ENCODE measurements at regions not wholly inside any gene's neighbourhood (a gene's known extent, or its start where the extent isn't known, plus 50 kb on each side); places are given as distances from the start of the nearest gene placed in this dataset.
A peak's percentile ranks its signal among the peaks of the same experiment; 100 is the strongest.

DNA sequence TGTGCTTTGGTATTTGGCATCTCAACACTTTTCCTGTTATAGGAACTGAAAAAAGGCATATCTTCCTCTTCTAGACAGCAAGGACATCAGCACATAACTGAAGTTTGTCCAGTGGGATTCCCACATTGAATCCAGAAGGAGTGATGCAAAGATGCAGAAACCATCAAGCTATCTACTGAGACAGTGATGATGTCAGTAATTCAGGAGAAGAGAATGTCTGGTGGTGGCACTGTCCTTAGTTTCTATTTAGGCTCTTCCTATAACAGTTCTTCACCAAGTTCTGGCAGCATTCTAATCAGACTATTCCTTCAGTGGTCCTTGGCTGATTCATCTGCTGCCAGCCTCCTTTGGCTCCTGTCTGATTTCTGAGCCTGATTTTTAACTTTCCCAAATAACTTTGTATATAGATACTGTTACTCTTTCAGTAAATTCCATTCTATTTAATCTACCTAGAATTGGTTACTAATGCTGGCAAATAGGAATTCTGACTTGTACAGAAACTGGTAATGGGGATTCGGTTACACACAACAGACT, 56.6 kb upstream of the AGPS start:
- ATAC-seq (no peak), DNase-seq (no peak)
- Mint-ChIP-seq H3K27me3 (no peaks in the 10 kb centered on the region), H3K9me3 (no peaks in the 10 kb centered on the region), H3K27ac (no peak overlapping the region), H3K4me1 (ENCODE audit: low read depth) (peaks cover 8% of the 10 kb centered on the region), H3K36me3 (ENCODE audit: low read depth) (no peaks in the 10 kb centered on the region), H3K4me3 (no peak overlapping the region)
- POLR2A ChIA-PET: no interaction called here
- TF ChIP-seq, protein P1, sequence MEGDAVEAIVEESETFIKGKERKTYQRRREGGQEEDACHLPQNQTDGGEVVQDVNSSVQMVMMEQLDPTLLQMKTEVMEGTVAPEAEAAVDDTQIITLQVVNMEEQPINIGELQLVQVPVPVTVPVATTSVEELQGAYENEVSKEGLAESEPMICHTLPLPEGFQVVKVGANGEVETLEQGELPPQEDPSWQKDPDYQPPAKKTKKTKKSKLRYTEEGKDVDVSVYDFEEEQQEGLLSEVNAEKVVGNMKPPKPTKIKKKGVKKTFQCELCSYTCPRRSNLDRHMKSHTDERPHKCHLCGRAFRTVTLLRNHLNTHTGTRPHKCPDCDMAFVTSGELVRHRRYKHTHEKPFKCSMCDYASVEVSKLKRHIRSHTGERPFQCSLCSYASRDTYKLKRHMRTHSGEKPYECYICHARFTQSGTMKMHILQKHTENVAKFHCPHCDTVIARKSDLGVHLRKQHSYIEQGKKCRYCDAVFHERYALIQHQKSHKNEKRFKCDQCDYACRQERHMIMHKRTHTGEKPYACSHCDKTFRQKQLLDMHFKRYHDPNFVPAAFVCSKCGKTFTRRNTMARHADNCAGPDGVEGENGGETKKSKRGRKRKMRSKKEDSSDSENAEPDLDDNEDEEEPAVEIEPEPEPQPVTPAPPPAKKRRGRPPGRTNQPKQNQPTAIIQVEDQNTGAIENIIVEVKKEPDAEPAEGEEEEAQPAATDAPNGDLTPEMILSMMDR (IDR thresholded peaks at IDR 0.05): no peak
- intact Hi-C loops (cut with micrococcal nuclease): loop anchor here (1.0 to 10.0 kb wide), 3 partner anchors 80 to 429 kb away; no protein-coding TSS in a partner anchor
- CTCF ChIA-PET: interaction anchor here (0.7 to 5.6 kb wide), 37 partner anchors 8 to 428 kb away, joined by 3 to 190 read pairs (median 5); partner anchors contain the start of gene AGPS

DNA sequence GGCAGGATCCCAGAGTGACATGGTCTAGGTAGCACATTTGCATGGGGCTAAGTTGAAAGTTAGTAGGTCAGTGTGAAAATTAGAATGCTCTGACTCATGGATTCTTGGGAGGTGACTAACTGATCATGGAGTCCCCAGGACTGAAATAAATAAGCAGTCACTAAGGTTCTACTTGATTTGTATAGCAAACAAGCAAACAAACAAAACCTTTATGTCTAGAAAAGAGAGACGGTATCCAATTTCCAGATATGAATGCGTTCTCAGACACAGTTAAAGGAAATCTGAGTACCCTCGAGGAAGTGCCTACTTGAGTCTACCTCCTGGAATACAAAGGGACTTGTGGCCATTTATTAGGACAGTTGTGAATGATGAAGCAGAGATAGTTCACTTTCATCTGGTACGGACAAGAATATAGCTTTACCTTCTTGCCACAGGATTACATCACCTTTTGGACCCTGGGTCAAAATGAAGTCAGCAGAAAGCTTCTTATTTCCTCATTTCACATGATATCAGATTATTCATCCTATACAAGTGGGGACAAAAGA, 54.3 kb upstream of the AGPS start:
- TF ChIP-seq, protein P1 (IDR thresholded peaks at IDR 0.05): no peak
- Mint-ChIP-seq H3K9me3 (no peaks in the 10 kb centered on the region), H3K4me3 (no peak overlapping the region), H3K36me3 (ENCODE audit: low read depth) (no peaks in the 10 kb centered on the region), H3K27me3 (no peaks in the 10 kb centered on the region), H3K27ac (no peak overlapping the region), H3K4me1 (ENCODE audit: low read depth) (peaks cover 4% of the 10 kb centered on the region)
- intact Hi-C loops (cut with micrococcal nuclease): loop anchor here (5.0 to 10.0 kb wide), 2 partner anchors 384 to 427 kb away; no protein-coding TSS in a partner anchor
- ATAC-seq: peak; percentile 73
- ChIA-PET CTCF (interaction anchor here (1.0 to 3.3 kb wide), 4 partner anchors 74 to 386 kb away, joined by 3 to 24 read pairs (median 6); partner anchors contain the start of gene NFE2L2), POLR2A (no interaction called here)
- DNase-seq: no peak

DNA sequence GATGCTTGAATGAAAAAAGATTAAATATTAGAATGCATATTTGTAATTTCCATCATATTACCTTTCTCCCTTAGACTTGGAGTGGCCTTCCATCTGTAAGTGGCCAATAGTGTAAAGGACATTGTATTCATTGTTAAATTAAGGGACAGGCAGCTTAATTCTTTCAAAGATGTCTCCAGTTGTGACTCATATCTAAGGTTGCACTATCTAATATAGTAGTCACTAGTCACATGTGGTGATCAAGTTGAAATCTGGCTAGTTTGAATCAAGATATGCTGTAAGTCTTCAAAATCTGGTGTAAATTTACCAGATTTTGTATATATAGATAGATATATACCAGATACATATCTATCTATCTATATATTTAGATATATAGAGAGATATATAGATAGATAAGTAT, 52.4 kb upstream of the AGPS start:
- DNase-seq (no peak), ATAC-seq (no peak)
- no peak overlapping the region for H3K4me3 Mint-ChIP-seq
- H3K27me3 Mint-ChIP-seq: no peaks in the 10 kb centered on the region
- peaks cover 4% of the 10 kb centered on the region for H3K4me1 Mint-ChIP-seq (ENCODE audit: low read depth)
- TF ChIP-seq, protein P1 (IDR thresholded peaks at IDR 0.05): no peak
- intact Hi-C loops (cut with micrococcal nuclease): no loop called here
- H3K9me3 Mint-ChIP-seq: no peaks in the 10 kb centered on the region
- H3K27ac Mint-ChIP-seq: no peak overlapping the region
- ChIA-PET POLR2A (no interaction called here), CTCF (interaction anchor here (1.5 kb wide), 1 partner anchor 77 kb away, joined by 3 read pairs; no protein-coding TSS in a partner anchor)
- H3K36me3 Mint-ChIP-seq (ENCODE audit: low read depth): no peaks in the 10 kb centered on the region

DNA sequence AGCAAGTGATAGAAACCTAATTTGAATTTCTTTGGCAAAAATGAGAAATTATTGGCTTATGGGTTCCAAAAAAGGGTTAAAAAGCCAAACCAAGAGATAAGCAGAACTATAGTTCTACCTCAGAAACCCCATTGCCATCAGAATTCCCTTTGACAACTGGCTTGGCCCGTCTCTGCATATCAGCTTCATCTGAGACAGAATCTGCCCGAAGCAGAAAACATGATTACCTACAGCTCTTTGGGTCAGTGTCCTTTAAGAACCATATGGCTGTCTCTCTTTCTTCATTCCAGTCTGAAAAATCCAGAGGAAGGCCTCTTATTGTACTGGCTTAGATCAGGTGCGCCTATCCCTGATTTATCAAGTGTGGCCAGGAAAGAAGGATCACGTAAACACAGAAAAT, 49.8 kb upstream of the AGPS start:
- POLR2A ChIA-PET: interaction anchor here (0.5 kb wide), 1 partner anchor 406 kb away, joined by 3 read pairs; no protein-coding TSS in a partner anchor
- H3K27ac Mint-ChIP-seq: no peak overlapping the region
- intact Hi-C loops (cut with micrococcal nuclease): no loop called here
- no peaks in the 10 kb centered on the region for H3K36me3 Mint-ChIP-seq (ENCODE audit: low read depth)
- DNase-seq: no peak
- CTCF ChIA-PET: interaction anchor here (1.0 to 1.7 kb wide), 3 partner anchors 50 to 292 kb away, joined by 3 to 6 read pairs (median 5); partner anchors contain the start of gene AGPS
- no peak overlapping the region for H3K4me3 Mint-ChIP-seq
- no peaks in the 10 kb centered on the region for H3K9me3 Mint-ChIP-seq
- no peak for ATAC-seq
- no peaks in the 10 kb centered on the region for H3K27me3 Mint-ChIP-seq
- TF ChIP-seq, protein P1 (IDR thresholded peaks at IDR 0.05): no peak
- H3K4me1 Mint-ChIP-seq (ENCODE audit: low read depth): peaks cover 2% of the 10 kb centered on the region
